ENCODE measurements at regions not wholly inside any gene's neighbourhood (a gene's known extent, or its start where the extent isn't known, plus 50 kb on each side); places are given as distances from the start of the nearest gene placed in this dataset.
"Not testable (repeated sequence)": the region's sequence is repeated elsewhere in the genome, so short reads cannot be mapped to it uniquely, and the experiment has no call there.

GRCh38 chr16:85279402-85279801 is 167.1 kb upstream of the CIBAR2 start:
- no peak for DNase-seq

GRCh38 chr16:85279825-85280545 is 167.7 kb upstream of the CIBAR2 start:
- no peak for DNase-seq

GRCh38 chr16:85281181-85281580 is 168.9 kb upstream of the CIBAR2 start:
- peak; percentile 40 for DNase-seq

GRCh38 chr16:85282842-85283241 is 170.6 kb upstream of the CIBAR2 start:
- DNase-seq, result no peak

GRCh38 chr16:85283305-85284050 is 171.2 kb upstream of the CIBAR2 start:
- no peak for DNase-seq

- peak; percentile 77 for DNase-seq
These were observed 172.0 kb upstream of the CIBAR2 start for GRCh38 chr16:85284141-85284817.

- DNase-seq, result no peak
These were observed 173.4 kb upstream of the CIBAR2 start for GRCh38 chr16:85285681-85286065.

GRCh38 chr16:85286066-85286831 is 174.0 kb upstream of the CIBAR2 start:
- peak; percentile 41 for DNase-seq

GRCh38 chr16:85286951-85287814 is 174.9 kb upstream of the CIBAR2 start:
- DNase-seq, result peak; percentile 91

GRCh38 chr16:85287815-85288109 is 175.5 kb upstream of the CIBAR2 start:
- not testable (repeated sequence) for DNase-seq

GRCh38 chr16:85288341-85288868 is 176.1 kb upstream of the CIBAR2 start:
- no peak for DNase-seq

- no peak for DNase-seq
These were observed 176.8 kb upstream of the CIBAR2 start for GRCh38 chr16:85288869-85289660.

GRCh38 chr16:85289760-85290625 is 177.7 kb upstream of the CIBAR2 start:
- DNase-seq, result no peak

- DNase-seq, result no peak
These were observed 178.5 kb upstream of the CIBAR2 start for GRCh38 chr16:85290626-85291301.

- DNase-seq, result no peak
These were observed 179.3 kb upstream of the CIBAR2 start for GRCh38 chr16:85291302-85292148.

- DNase-seq, result no peak
These were observed 181.2 kb upstream of the CIBAR2 start for GRCh38 chr16:85293458-85293857.

- DNase-seq, result peak; percentile 76
These were observed 181.8 kb upstream of the CIBAR2 start for GRCh38 chr16:85293904-85294642.

Data from NCI-H1694 treated with DMSO at 0.1 percent for 48 hours (cell line).